Keratinocyte (primary cell): ENCODE measurements at regions not wholly inside any gene's neighbourhood (a gene's known extent, or its start where the extent isn't known, plus 50 kb on each side); places are given as distances from the start of the nearest gene placed in this dataset.

ENCODE experiments used
- DNase-seq: peaks from one replicate; pipeline ENCODE4 v3.0.0-alpha.2; 2011; ENCODE audit warnings: low read depth, missing footprints, low spot score
- FAIRE-seq: peaks from 2 replicates; lab custom pipeline; 2011; peaks lifted over from hg19 to GRCh38; lab: Jason Lieb, UNC
- H2AFZ ChIP-seq: 2 replicates; pipeline ENCODE4 v1.6.0; 2012; ENCODE audit warnings: low read length, control low read depth, inconsistent platforms; ENCODE audit not compliant: control insufficient read depth
- H3K27ac ChIP-seq: 2 replicates; pipeline ENCODE4 v1.5.1; 2011; ENCODE audit warnings: low read length; ENCODE audit not compliant: control insufficient read depth, insufficient read depth
- H3K27me3 ChIP-seq: 3 replicates; pipeline ENCODE4 v1.6.0; 2011; ENCODE audit warnings: low read length; ENCODE audit not compliant: control insufficient read depth, insufficient read depth; ENCODE audit errors: extremely low read depth
- H3K36me3 ChIP-seq, 2 experiments: 2 replicates in 1 of 2; 3 replicates in 1 of 2; pipeline ENCODE4 v1.5.1; 2011; ENCODE audit warnings: low read length in 2 of 2, mild to moderate bottlenecking in 1 of 2; ENCODE audit not compliant: control insufficient read depth in 2 of 2, insufficient read depth in 2 of 2; ENCODE audit errors: extremely low read depth in 1 of 2
- H3K4me1 ChIP-seq: 3 replicates; pipeline ENCODE4 v1.5.1; 2011; ENCODE audit warnings: low read length; ENCODE audit not compliant: control insufficient read depth, insufficient read depth; ENCODE audit errors: extremely low read depth
- H3K4me2 ChIP-seq: 3 replicates; pipeline ENCODE4 v1.6.0; 2011; ENCODE audit warnings: low read depth, low read length; ENCODE audit not compliant: control insufficient read depth, insufficient read depth; ENCODE audit errors: extremely low read depth
- H3K4me3 ChIP-seq, 3 experiments: fragments of 200-600 bp in 1 of 3; sonication (generic) in 1 of 3; 2 replicates in 2 of 3; 3 replicates in 1 of 3; pipeline ENCODE4 v1.5.1; 2011 to 2016; ENCODE audit warnings: low read length in 3 of 3, mild to moderate bottlenecking in 3 of 3, control low read depth in 2 of 3, inconsistent platforms in 1 of 3, low read depth in 1 of 3, mixed read lengths in 1 of 3, mixed run types in 1 of 3, moderate library complexity in 1 of 3; ENCODE audit not compliant: control insufficient read depth in 2 of 3, insufficient read depth in 2 of 3; ENCODE audit errors: extremely low read depth in 1 of 3
- H3K79me2 ChIP-seq: 2 replicates; pipeline ENCODE4 v1.6.0; 2012; ENCODE audit warnings: low read length; ENCODE audit not compliant: control insufficient read depth, insufficient read depth
- H3K9ac ChIP-seq: 3 replicates; pipeline ENCODE4 v1.6.0; 2011; ENCODE audit warnings: low read length; ENCODE audit not compliant: control insufficient read depth, insufficient read depth; ENCODE audit errors: extremely low read depth
- H3K9me1 ChIP-seq: 3 replicates; pipeline ENCODE4 v1.6.0; 2011; ENCODE audit warnings: low read length; ENCODE audit not compliant: control insufficient read depth, insufficient read depth; ENCODE audit errors: extremely low read depth
- H3K9me3 ChIP-seq: 2 replicates; pipeline ENCODE4 v1.5.1; 2012; ENCODE audit warnings: low read depth, low read length; ENCODE audit not compliant: control insufficient read depth
- H4K20me1 ChIP-seq: 3 replicates; pipeline ENCODE4 v1.6.0; 2011; ENCODE audit warnings: low read length; ENCODE audit not compliant: control insufficient read depth, insufficient read depth; ENCODE audit errors: extremely low read depth
- EZH2 ChIP-seq: IDR thresholded peaks from one replicate; pipeline ENCODE4 v1.6.1; 2012; ENCODE audit warnings: inconsistent platforms, mild to moderate bottlenecking, low read length, moderate library complexity
- dilution Hi-C: fragments of 300-500 bp; cut with MboI; formaldehyde crosslinking; loops from one replicate; pipeline ENCODE4 v1.7.0; 2020; ENCODE audit warnings: low sequenced_read_pairs; ENCODE audit not compliant: extremely low pct_ligation_motif_present
- TF ChIP-seq, protein P1 (sequence below), 3 experiments: IDR thresholded peaks in 1 of 3; conservative IDR thresholded peaks in 1 of 3; optimal IDR thresholded peaks in 1 of 3; 2 replicates in 2 of 3; 3 replicates in 1 of 3; pipeline versions ENCODE3 to v1.5.1; 2011; ENCODE audit warnings: low read length in 3 of 3, mild to moderate bottlenecking in 3 of 3, moderate library complexity in 2 of 3, control low read depth in 1 of 3, inconsistent platforms in 1 of 3; ENCODE audit not compliant: insufficient read depth in 2 of 3; ENCODE audit errors: extremely low read depth in 1 of 3

DNA sequence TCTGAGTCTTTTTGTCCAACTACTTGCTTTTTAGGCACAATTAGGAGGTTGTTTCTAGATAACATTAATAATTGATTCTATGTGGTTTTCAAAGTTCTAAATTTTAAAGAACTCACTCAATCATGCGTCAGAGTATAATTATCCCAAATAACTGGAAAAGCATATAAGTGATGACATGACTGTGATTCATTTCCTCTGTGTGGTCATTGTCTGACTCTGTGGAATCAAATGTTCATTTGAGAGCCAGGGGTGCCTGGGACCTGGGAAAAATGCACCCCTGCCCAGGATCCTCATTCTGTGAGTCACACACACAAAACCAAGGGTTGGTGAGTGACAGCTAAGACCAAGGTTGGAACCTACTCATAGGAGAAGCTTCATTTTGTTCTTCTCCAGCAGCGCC lies 127.1 kb upstream of the MLIP start:
- peak overlapping the region; percentile 61 for H3K4me2 ChIP-seq
- H3K36me3 ChIP-seq = no peaks in the 10 kb centered on the region
- H3K79me2 ChIP-seq = no peaks in the 10 kb centered on the region
- H3K27me3 ChIP-seq = no peaks in the 10 kb centered on the region
- no peaks in the 10 kb centered on the region for H3K9me3 ChIP-seq
- no peaks in the 10 kb centered on the region for H3K9me1 ChIP-seq
- no peaks in the 10 kb centered on the region for H4K20me1 ChIP-seq
- TF ChIP-seq EZH2 = no peak
- TF ChIP-seq, protein P1, sequence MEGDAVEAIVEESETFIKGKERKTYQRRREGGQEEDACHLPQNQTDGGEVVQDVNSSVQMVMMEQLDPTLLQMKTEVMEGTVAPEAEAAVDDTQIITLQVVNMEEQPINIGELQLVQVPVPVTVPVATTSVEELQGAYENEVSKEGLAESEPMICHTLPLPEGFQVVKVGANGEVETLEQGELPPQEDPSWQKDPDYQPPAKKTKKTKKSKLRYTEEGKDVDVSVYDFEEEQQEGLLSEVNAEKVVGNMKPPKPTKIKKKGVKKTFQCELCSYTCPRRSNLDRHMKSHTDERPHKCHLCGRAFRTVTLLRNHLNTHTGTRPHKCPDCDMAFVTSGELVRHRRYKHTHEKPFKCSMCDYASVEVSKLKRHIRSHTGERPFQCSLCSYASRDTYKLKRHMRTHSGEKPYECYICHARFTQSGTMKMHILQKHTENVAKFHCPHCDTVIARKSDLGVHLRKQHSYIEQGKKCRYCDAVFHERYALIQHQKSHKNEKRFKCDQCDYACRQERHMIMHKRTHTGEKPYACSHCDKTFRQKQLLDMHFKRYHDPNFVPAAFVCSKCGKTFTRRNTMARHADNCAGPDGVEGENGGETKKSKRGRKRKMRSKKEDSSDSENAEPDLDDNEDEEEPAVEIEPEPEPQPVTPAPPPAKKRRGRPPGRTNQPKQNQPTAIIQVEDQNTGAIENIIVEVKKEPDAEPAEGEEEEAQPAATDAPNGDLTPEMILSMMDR (optimal IDR thresholded peaks at IDR 0.05 in 1 of 3, IDR thresholded peaks at IDR 0.05 in 1 of 3, conservative IDR thresholded peaks at IDR 0.05 in 1 of 3; ENCODE audit: extremely low read depth in 1 of 3, insufficient read depth in 2 of 3, low read length in 3 of 3) = no peak
- H3K9ac ChIP-seq = no peak overlapping the region
- FAIRE-seq (peak; percentile 93), DNase-seq (peak; percentile 60)
- H2AFZ ChIP-seq = no peak overlapping the region
- peaks cover 46% of the 10 kb centered on the region for H3K4me1 ChIP-seq
- peak overlapping the region in 1 of 3 experiments; percentile 24 for H3K4me3 ChIP-seq
- dilution Hi-C loops = no loop called here
- H3K27ac ChIP-seq = peak overlapping the region; percentile 81

DNA sequence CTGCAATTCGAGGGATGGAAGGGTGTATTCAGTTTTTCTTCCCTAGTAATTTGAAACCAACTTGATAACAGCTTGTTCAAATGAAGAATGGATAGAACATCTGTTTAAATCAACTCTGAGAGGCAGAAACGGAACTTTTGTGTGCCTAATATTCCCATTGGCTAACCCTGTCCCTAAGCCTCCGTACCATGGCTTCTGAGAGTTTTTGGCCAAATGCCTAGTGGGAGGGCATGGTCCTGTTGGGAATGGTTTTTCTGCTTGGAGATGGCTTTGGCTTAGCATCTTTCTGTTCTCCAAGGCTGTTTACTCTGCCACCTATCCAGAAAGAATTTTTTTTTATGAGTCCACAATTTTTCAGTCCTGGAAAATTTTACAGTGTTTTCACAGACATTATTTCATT lies 126.7 kb upstream of the MLIP start:
- H4K20me1 ChIP-seq = no peaks in the 10 kb centered on the region
- H3K4me2 ChIP-seq = peak overlapping the region; percentile 61
- H3K4me1 ChIP-seq = peaks cover 46% of the 10 kb centered on the region
- H2AFZ ChIP-seq = no peak overlapping the region
- H3K4me3 ChIP-seq = peak overlapping the region in 1 of 3 experiments; percentile 24
- FAIRE-seq = no peak
- H3K9ac ChIP-seq = no peak overlapping the region
- TF ChIP-seq EZH2 = no peak
- TF ChIP-seq, protein P1 (optimal IDR thresholded peaks at IDR 0.05 in 1 of 3, IDR thresholded peaks at IDR 0.05 in 1 of 3, conservative IDR thresholded peaks at IDR 0.05 in 1 of 3; ENCODE audit: extremely low read depth in 1 of 3, insufficient read depth in 2 of 3, low read length in 3 of 3) = no peak
- DNase-seq = no peak
- dilution Hi-C loops = no loop called here
- H3K36me3 ChIP-seq = no peaks in the 10 kb centered on the region
- H3K9me3 ChIP-seq = no peaks in the 10 kb centered on the region
- H3K27ac ChIP-seq = peak overlapping the region; percentile 61
- H3K9me1 ChIP-seq = no peaks in the 10 kb centered on the region
- H3K79me2 ChIP-seq = no peaks in the 10 kb centered on the region
- H3K27me3 ChIP-seq = no peaks in the 10 kb centered on the region
